ENCODE measurements at regions not wholly inside any gene's neighbourhood (a gene's known extent, or its start where the extent isn't known, plus 50 kb on each side); places are given as distances from the start of the nearest gene placed in this dataset.
"Not testable (repeated sequence)": the region's sequence is repeated elsewhere in the genome, so short reads cannot be mapped to it uniquely, and the experiment has no call there.

DNA sequence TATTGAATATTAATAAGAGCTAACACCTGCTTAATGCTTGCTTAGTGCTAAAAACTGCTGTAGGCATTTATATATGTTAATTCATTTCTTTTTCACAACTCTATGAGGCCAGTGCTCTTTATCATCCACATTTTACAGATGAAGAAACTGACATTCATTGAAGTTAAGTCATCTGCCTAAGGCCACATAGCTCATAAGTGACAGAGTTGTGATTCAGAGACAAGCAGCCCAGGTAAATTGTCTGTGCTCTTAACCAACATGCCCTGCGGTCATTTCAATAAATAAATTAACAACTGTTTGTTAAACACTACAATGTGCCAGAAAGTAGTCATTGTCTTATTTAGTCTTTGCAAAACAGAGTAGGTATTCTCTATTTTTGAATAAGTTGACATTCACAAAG, 1354.4 kb upstream of the C9orf72 start:
- intact Hi-C loops (cut with DNase I): no loop called here
- ATAC-seq: no peak
- no peak for DNase-seq (ENCODE audit: missing footprints)

DNA sequence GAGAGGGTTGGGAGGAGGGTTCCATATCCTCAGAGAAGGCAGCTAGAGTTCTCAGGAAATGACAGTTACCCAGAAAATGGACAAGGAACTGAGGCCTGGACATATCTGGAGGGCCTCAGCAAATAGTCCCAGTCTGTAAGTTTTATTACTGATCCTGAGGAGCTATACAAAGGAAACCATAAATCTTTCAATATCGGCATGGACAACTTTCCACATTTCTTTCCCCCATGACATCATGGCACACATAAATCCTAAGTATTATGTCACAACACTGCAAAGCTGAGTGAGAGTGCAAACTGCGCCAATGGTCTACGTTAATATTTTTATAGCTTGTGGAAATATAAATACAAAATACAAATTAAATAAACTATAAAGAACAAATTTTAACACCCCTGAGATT, 1356.2 kb upstream of the C9orf72 start:
- intact Hi-C loops (cut with DNase I): no loop called here
- DNase-seq (ENCODE audit: missing footprints) (no peak), ATAC-seq (no peak)

DNA sequence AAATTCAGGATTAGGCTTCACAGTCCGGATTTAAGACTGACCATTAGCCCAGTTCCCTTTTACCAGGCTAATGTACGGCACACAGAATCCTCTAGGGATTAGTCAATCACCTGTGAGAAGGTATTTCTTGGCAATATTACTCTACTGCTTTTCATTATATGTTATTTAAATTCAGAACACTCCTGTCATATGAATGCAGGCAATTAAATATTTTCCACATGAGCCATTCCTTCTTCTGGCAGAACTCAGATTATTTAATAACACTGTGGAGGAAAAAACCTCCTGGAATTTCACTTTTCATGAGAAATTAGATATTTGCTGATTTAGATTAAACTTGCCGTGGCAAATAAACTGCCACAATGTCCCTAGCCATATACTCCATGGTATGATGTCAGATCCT, 1357.5 kb upstream of the C9orf72 start:
- DNase-seq (ENCODE audit: missing footprints) (no peak), ATAC-seq (no peak)
- intact Hi-C loops (cut with DNase I): no loop called here

DNA sequence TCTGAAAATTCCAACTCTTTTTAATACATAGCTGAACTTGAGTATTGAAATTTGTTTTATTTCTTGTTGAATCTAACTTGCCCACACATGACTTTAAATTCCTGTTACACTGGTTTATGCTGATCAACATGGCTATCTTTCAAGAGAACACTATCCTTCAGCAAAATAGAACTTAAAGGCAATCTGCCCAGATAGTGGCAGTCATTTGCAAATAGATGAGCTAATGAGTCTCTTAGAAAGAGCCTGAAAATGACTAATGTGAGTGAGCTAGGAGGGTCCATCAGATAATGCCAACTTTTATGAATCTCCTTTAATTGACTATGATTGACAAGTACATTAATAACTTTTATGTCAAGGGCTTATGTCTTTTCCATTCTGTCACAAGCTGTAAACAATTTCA, 1360.8 kb upstream of the C9orf72 start:
- intact Hi-C loops (cut with DNase I): no loop called here
- ATAC-seq: no peak
- DNase-seq (ENCODE audit: missing footprints): no peak

DNA sequence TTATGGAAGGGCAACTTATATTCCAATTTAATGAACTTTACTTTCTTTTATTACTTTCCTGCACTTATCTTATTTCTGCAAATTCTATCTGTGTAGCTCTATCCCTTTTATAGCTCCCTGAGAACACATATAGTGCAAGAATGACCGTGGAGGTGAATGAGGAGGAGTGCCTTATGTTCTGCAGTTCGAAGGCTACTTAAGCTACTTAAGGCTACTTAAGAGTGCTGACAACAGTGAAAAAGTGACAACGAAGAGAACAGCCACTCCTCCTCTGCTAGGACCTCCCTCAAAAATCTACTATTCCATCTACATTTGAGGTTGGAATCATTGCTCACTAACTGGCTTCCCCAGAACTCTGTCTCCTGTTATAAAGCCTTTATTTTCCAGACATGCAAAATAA, 1365.7 kb upstream of the C9orf72 start:
- DNase-seq (ENCODE audit: missing footprints): no peak
- ATAC-seq: no peak
- intact Hi-C loops (cut with DNase I): no loop called here

DNA sequence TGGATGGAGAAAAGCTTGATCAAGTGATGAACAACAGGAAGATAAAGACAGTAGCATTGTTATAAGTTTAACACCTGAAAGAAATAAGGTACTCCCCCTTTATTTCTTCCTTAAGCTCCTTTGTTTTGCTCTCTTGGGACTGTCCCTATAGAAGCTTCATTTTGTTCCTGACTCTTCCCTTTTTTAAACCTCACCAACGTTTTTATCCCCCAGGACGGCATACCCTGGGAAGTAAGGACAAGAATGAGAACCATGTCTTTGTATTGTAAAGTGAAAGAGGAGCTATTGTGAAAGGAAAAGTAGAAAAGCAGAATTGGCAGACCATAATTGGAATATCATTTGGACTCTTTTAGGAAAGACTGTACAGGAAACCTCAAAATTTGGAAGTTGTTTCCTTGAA, 1368.6 kb upstream of the C9orf72 start:
- DNase-seq (ENCODE audit: missing footprints) (no peak), ATAC-seq (no peak)
- intact Hi-C loops (cut with DNase I): no loop called here

DNA sequence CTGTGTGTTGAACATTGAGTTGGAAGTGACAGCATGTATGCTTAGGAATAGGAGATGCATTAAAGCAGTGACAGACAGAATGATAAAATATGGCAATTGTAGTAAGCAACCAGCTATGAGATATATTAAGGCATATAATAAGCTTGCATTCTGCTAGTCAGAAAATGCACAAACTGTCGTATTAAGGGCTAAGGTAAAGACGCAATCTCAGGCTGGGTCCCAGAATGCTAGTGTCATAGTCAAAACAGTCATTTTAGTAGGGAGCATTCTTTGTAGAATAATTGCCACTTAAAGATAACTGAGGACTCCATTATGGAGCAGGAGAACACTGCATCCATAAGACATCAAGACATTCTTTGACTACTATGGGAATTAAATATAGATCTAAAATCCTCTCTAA, 1369.7 kb upstream of the C9orf72 start:
- DNase-seq (ENCODE audit: missing footprints): no peak

DNA sequence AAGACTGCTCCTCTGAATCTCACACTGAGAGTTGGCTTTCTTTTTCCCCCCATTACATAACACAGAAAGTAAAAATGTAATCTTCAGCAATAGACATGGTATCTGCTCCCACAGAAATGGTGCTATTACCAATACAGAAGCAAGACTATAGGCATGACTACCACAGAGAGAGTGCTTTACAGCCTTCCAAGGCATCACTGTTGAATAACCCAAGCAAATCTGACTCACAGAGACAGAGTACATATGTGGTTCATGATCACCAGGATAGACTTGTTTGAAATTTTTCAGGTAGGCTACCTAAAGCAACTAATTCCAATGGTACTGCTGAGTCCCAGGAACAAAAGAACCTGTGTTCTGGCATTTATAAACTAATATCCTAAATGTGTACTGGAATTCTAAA, 1373.4 kb upstream of the C9orf72 start:
- ATAC-seq: no peak

More for the DNA sequence above, 1369.7 kb upstream of the C9orf72 start:
- intact Hi-C loops (cut with DNase I): no loop called here
- no peak for ATAC-seq

DNA sequence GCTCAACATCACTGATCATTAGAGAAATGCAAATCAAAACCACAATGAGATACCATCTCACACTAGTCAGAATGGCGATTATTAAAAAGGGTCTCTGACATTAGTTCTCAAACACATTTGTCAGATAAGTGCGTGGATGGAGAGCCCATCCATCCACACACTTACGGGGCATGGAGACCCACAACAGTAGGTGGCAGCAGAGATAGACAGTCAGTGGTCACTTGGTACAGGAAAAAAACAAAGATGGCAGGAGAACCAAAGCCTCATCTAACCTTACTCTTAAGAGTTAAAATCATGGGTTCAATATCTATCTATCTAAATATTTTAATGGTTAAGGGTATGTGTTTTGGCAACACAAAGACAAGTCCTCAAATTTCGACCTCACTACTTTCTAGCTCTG, 1378.7 kb upstream of the C9orf72 start:
- DNase-seq (ENCODE audit: missing footprints): no peak
- ATAC-seq: no peak
- intact Hi-C loops (cut with DNase I): no loop called here

More for the DNA sequence above, 1373.4 kb upstream of the C9orf72 start:
- intact Hi-C loops (cut with DNase I): no loop called here
- DNase-seq (ENCODE audit: missing footprints): no peak

DNA sequence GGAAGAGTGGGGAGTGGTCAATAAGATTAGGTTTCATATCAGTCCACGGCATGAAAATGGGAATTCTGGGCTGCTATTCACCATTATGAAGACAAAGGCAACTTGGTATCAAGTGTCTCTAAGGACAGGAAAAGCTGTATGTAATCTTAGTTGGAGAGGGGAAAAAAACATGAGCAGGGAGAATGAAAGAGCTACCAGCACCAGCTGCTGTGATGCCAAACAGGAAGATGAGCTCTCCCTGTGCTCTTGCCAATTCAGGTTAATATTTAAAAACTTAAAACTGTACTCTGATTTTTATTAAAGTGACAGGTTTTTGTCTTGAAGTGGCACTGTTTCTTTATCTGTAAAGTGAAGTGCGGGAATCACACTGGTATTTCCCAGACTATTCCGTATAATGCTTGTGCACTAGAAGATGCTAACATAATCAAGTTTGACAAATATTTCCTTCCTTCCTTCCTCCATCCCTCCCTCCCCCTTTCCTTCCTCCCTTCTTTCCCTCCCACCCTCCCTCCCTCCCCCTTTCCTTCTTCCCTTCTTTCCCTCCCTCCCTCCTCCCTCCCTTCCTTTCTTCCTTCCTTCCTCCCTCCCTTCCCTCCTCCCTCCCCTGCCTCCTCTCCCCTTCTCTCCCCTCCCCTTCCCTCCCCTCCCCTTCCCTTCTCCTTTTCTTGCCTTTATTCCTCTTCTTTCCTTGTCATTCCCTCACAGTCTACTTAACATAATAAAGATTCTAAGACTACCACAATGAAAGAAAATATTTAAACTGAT, 1383.0 kb upstream of the C9orf72 start:
- ATAC-seq (no peak), DNase-seq (ENCODE audit: missing footprints) (no peak)
- intact Hi-C loops (cut with DNase I): no loop called here

DNA sequence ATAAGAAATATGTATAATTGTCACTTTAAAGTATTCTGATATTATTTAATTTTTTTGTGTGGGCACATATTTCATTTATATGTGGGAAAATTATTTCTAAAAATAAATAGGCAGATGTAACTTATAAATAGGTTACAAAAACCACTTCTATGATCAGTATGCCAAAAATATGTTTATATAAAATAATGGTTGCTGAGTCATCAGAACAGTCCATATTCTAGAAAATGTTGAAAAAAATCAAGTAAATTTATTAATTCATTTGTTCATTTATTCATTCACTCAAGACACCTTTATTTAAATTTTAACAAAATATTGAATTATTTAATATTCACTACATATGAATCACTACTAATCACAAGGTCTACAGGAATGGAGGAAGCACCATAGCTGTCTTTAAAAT, 1387.3 kb upstream of the C9orf72 start:
- no peak for ATAC-seq
- intact Hi-C loops (cut with DNase I): no loop called here
- DNase-seq (ENCODE audit: missing footprints): no peak

DNA sequence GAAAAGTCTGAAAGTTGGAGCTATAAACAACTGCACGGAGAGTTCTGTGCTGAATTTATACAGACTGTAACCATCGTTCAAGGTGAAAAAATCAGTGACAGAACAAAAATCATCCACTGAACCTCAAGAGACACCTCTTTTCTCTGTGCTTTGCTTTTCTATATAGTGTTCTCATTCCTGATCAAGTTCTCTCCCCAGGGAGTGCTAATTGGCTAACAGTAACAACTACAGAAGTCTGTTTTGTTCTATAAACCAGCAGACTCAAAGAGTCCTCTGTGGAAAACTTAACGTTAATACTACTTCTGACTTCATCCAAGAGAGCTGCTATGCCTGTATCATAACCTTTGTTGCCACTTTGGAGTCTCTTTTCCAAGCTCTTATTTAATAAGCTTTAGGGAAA, 1388.3 kb upstream of the C9orf72 start:
- intact Hi-C loops (cut with DNase I): no loop called here
- DNase-seq (ENCODE audit: missing footprints): no peak
- no peak for ATAC-seq

DNA sequence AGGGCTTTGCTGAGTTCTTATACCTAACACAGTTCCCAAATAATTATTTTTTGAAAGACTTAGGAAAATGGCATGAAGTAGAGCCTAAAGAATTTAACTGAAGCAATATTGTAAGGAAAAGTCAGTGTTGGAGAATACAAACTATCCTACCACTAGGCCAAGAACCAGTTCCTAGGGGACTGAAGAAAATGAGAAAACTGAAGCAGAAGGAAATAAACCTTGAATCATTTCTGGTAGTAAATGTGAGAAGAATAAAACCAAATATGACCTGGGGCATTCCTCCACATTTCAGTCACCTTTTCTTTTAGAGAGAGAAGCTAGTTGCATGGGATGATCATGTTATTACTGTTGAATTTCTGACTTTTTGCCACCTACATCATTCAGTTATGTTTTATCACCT, 1393.9 kb upstream of the C9orf72 start:
- no peak for DNase-seq (ENCODE audit: missing footprints)
- intact Hi-C loops (cut with DNase I): no loop called here
- no peak for ATAC-seq

DNA sequence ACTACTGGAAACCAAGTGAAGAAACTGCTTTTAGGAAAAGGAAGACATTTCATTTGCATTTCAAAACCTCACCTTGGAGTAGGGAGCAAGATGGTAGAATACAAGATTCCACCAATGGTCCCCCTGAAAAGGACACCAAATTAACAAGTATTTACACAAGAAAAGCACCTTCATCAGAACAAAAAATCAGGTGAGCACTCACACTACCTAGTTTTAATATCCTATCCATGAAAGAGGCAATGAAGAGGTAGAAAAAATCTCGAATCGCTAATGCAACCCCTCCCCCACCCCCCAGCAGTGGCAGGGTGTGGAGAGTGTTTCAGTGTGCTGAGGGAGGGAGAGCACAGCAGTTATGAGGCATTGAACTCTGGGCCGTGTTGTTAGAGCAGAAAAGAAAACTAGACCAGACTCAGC, 1397.0 kb upstream of the C9orf72 start:
- intact Hi-C loops (cut with DNase I): no loop called here
- DNase-seq (ENCODE audit: missing footprints) (no peak), ATAC-seq (no peak)

DNA sequence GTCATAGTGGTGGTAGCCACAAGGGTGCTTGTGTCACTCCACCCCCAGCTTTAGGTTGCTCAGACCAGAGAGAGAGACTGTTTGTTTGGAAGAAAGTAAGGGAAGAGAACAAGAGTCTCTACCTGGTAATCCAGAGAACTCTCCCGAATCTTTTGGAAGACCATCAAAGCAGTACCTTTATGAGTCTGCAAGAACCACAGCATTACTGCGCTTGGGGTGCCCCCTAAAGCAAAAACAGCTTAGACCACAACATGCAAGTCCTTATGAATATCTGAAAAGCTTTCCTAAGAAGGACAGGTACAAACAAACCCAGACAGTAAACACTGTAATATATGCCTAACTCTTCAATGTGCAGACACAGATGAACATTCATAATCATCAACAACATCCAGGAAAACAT, 1398.6 kb upstream of the C9orf72 start:
- no peak for ATAC-seq
- intact Hi-C loops (cut with DNase I): no loop called here
- DNase-seq (ENCODE audit: missing footprints): no peak

DNA sequence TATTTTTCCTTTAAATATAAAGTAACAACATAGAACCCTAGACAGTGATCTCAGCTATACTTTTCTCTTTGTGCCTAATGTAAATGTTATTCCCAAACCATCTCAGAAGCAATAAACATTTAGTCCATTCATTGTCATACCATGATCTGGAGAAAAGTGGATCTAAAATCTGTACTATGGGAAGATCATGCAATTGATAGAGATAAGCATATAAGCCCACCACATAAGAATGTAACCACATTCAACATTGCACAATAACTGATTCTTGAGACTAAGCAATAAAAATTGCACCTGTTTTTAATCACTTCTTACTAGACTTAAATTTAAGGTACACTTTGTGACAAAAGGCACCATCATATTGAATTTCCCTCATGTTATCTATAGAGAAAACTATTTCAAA, 1403.0 kb upstream of the C9orf72 start:
- ATAC-seq (no peak), DNase-seq (ENCODE audit: missing footprints) (no peak)
- intact Hi-C loops (cut with DNase I): no loop called here

DNA sequence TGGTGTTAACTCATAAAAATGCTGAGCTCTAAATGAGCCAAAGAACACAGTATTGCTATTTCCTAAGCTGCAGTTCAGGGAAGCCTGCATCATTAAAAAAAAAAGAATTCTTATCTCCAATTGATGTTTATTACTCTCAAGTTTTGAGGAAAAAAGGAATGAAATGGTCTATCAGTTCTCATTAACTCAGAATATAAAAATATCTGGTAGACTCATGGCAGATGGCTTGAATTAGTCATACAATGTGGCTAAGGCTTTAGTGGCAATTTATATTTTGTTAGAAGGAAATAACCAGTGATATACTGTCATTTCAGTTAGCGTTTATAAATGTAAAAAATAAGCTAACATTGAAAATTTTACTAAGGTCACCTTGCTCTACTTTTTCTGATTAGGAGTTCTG, 1403.4 kb upstream of the C9orf72 start:
- intact Hi-C loops (cut with DNase I): no loop called here
- no peak for DNase-seq (ENCODE audit: missing footprints)
- no peak for ATAC-seq

DNA sequence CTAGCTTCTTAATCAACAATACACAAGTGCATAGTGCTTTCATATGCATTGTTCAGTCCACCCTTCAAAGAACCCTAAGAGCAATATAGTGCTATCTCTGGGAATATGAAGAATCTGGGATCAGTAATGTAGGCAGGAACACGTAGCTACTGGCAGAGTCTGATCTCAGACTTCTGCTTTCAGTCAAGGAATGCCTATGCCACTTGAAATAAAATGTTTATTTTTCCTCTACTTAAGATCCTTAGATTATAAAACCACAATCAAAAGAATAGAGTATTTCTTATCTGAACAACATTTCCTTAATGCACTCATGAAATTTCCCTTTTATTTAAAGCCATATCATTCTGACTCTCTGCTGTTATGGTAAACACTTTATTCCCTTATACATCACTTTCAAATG, 1407.8 kb upstream of the C9orf72 start:
- DNase-seq (ENCODE audit: missing footprints) (no peak), ATAC-seq (no peak)
- intact Hi-C loops (cut with DNase I): no loop called here

DNA sequence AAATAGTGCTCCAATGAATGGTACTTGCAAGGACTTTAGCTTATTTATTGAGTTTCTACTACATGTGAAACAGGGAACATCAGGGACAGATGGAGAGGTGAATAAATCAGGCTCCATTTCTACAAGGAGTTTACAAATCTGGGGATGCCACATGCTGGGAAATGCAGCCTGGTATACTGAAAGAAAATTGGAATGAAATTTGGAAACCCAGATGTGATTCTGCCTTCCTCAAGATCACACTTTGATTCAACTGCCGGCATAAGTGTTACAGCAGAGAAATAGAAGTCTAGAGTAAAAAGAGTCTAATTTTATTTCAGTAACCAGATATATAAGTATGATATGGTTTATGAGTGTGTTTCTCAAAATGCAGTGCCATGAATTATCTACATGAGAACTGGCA, 1408.4 kb upstream of the C9orf72 start:
- ATAC-seq: no peak
- DNase-seq (ENCODE audit: missing footprints): no peak
- intact Hi-C loops (cut with DNase I): no loop called here

DNA sequence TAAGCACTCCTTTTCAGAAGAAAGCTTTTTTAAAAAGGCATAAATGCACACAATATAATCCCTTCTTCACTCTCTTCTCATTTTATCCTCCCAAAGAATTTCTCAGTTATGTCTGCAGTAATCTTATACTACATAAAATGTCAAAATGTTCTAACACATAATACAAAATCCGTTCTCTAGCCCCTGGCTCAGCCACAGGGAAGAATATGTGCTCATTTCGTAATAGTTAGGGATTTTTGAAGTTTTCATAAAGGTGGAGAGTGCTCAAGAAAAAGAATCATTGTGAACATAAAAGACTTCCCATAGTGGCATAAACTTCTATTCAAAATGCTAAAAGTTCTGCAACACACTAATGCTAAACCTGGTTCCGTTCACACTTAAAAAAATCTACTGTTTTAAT, 1410.7 kb upstream of the C9orf72 start:
- no peak for DNase-seq (ENCODE audit: missing footprints)
- intact Hi-C loops (cut with DNase I): no loop called here
- ATAC-seq: no peak

DNA sequence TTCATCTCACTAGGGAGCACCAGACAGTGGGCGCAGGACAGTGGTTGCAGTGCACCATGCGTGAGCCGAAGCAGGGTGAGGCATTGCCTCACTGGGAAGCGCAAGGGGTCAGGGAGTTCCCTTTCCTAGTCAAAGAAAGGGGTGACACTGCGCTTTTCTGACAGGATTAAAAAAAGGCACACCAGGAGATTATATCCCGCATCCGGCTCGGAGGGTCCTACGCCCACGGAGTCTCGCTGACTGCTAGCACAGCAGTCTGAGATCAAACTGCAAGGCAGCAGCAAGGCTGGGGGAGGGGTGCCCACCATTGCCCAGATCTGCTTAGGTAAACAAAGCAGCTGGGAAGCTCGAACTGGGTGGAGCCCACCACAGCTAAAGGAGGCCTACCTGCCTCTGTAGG, 1416.7 kb upstream of the C9orf72 start:
- intact Hi-C loops (cut with DNase I); DNase-seq (ENCODE audit: missing footprints); ATAC-seq: not testable (repeated sequence)

Measured in Right ventricle myocardium inferior (tissue), 1 donor.